WERI-Rb-1 (cell line): ENCODE measurements at regions not wholly inside any gene's neighbourhood (a gene's known extent, or its start where the extent isn't known, plus 50 kb on each side); places are given as distances from the start of the nearest gene placed in this dataset.

Experiments
- DNase-seq: peaks from one replicate; pipeline ENCODE4 v3.0.0-alpha.2; 2020
- H3K27ac ChIP-seq: fragments of 250-450 bp; sonication (Bioruptor Pico); 2 replicates; pipeline ENCODE4 v1.5.1; 2020; ENCODE audit warnings: mild to moderate bottlenecking, moderate library complexity
- H3K27me3 ChIP-seq: fragments of 250-450 bp; sonication (Bioruptor Pico); 2 replicates; pipeline ENCODE4 v1.5.1; 2021; ENCODE audit warnings: mild to moderate bottlenecking, low read depth, moderate library complexity; ENCODE audit not compliant: insufficient read depth, severe bottlenecking
- H3K36me3 ChIP-seq: fragments of 250-450 bp; sonication (Bioruptor Pico); 2 replicates; pipeline ENCODE4 v1.5.1; 2020; ENCODE audit warnings: mild to moderate bottlenecking, moderate library complexity
- H3K4me3 ChIP-seq: 2 replicates; pipeline ENCODE4 v1.5.1; 2011; ENCODE audit warnings: low read depth, mild to moderate bottlenecking, control low read depth, low read length
- H3K9me3 ChIP-seq: fragments of 250-450 bp; sonication (Bioruptor Pico); 2 replicates; pipeline ENCODE4 v1.5.1; 2021; ENCODE audit warnings: mild to moderate bottlenecking, moderate library complexity; ENCODE audit not compliant: severe bottlenecking
- TF ChIP-seq, protein P1 (sequence below): IDR thresholded peaks from 2 replicates; pipeline ENCODE4 v1.5.1; 2011; ENCODE audit warnings: low read depth, mild to moderate bottlenecking, control low read depth, inconsistent platforms, low read length

DNA sequence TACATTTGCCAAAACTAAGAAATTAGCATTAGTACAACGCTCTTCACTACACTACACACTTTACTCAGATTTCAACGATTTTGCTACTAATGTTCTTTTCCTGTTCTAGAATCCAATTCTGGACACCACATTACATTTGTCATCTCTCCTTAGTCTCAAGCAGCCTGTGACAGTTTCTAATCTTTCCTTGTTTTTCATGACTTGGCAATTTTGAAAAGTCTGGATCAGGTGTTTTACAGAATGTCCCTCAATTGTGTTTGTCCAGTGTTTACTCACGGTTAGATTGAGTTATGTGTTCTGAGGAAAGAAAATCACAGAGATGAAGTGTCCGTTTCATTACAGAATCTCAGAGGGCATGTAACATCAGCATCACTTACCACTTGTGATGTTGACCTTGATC, 372.6 kb downstream of the TFAP2A start:
- Histone ChIP-seq H3K36me3 (no peaks in the 10 kb centered on the region), H3K9me3 (no peaks in the 10 kb centered on the region), H3K27me3 (no peaks in the 10 kb centered on the region), H3K27ac (no peak overlapping the region), H3K4me3 (no peak overlapping the region)
- TF ChIP-seq, protein P1, sequence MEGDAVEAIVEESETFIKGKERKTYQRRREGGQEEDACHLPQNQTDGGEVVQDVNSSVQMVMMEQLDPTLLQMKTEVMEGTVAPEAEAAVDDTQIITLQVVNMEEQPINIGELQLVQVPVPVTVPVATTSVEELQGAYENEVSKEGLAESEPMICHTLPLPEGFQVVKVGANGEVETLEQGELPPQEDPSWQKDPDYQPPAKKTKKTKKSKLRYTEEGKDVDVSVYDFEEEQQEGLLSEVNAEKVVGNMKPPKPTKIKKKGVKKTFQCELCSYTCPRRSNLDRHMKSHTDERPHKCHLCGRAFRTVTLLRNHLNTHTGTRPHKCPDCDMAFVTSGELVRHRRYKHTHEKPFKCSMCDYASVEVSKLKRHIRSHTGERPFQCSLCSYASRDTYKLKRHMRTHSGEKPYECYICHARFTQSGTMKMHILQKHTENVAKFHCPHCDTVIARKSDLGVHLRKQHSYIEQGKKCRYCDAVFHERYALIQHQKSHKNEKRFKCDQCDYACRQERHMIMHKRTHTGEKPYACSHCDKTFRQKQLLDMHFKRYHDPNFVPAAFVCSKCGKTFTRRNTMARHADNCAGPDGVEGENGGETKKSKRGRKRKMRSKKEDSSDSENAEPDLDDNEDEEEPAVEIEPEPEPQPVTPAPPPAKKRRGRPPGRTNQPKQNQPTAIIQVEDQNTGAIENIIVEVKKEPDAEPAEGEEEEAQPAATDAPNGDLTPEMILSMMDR, result no peak
- DNase-seq, result no peak

DNA sequence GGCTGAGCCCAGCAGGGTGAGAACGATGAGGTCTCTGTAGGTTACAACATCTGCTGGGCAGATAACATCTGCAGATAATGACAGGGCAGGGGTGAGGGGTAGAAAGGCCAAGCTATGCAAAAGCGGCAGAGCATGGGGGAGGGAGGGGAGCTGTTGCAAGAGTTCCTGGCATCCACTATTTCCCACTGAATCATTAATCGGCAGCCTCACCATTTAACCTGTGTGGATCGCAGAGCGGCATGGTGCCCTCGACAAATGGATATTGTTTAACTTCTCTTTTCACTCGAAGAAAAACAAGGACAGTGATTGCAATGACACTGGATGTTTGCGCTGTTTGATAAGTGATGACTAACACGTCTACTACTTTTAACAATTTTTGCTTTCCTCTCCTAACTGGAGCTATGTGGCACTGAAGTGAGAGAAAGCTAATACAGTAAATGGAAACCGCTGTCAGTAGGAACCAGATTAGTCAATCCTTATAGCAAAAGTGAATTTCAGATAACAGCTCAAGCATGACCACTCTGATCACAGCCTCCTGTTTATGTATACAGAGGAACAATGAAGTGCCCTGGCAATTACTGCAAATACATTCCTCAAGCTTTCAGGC, 381.5 kb downstream of the TFAP2A start:
- H3K4me3 ChIP-seq, result no peak overlapping the region
- DNase-seq, result no peak
- no peak overlapping the region for H3K27ac ChIP-seq
- no peaks in the 10 kb centered on the region for H3K36me3 ChIP-seq
- TF ChIP-seq, protein P1, result no peak
- no peaks in the 10 kb centered on the region for H3K9me3 ChIP-seq
- no peaks in the 10 kb centered on the region for H3K27me3 ChIP-seq

DNA sequence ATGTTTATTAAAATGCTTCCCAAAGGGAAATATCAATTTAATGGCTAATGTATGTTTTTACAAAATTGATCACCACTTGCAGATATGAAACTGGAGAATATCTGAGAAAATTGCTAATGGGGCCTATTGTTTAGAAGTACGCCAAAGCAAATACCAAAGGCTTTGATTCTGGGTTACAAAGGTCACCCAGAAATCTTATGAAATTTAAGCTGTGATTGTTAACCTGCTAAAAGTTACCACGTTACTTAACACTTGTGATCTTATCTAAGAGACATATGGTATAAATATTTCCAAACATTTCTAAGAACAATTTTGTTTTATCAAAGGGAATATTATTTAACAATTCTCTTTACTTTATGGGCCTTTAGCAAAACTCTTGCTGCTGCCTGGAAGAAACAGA, 383.3 kb downstream of the TFAP2A start:
- H3K36me3 ChIP-seq, result no peaks in the 10 kb centered on the region
- no peak for DNase-seq
- no peaks in the 10 kb centered on the region for H3K9me3 ChIP-seq
- H3K27me3 ChIP-seq, result no peaks in the 10 kb centered on the region
- TF ChIP-seq, protein P1, result no peak
- H3K4me3 ChIP-seq, result no peak overlapping the region
- H3K27ac ChIP-seq, result no peak overlapping the region

DNA sequence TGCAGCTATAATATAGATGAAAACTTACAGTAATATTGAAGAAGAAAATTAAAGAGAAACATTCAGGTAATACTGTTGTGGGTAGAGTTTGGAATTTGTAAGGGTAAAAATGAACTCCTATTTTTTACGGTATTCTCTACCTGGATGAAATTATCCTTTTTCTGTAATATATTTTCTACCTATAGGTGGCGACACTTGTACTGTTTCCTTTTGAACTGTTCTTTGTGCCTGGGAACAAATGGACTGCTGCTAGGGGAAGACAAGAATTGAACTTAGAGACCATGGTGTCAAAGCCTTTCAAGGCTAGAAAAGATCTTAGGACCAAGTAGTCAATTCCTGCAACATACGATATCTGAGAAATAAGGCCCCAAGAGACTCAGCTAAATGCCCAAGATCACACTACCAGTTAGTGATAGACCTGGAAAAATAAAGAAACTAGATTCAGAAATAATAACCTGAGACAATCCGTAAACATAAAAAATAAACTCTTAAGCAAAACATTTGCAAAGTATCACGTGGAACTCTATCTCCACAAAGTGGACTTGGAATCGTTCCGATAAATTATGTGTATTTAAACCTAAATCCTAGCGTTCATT, 383.8 kb downstream of the TFAP2A start:
- Histone ChIP-seq H3K36me3 (no peaks in the 10 kb centered on the region), H3K27me3 (no peaks in the 10 kb centered on the region), H3K9me3 (no peaks in the 10 kb centered on the region), H3K4me3 (no peak overlapping the region), H3K27ac (no peak overlapping the region)
- TF ChIP-seq, protein P1, result peak; percentile 42
- no peak for DNase-seq

DNA sequence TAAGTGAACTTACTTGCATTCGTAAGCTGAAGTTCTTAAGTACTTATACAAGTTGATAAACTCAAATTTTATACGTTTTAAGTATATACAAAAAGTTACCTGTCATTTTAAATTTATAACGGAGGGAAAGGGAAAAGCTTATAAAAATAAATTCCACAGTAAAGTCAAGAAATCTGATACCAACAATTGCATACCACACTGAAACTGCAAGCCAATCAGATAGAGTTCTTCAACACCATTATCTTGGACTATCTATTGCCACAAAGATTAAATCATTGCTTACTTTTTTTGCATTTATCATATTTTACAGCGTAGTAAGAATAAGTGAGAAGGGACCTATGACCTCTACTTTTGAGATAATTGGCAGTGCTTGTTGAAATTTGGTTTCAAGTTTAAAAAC, 386.7 kb downstream of the TFAP2A start:
- H3K9me3 ChIP-seq, result no peaks in the 10 kb centered on the region
- H3K36me3 ChIP-seq, result no peaks in the 10 kb centered on the region
- H3K4me3 ChIP-seq, result no peak overlapping the region
- no peak overlapping the region for H3K27ac ChIP-seq
- TF ChIP-seq, protein P1, result no peak
- no peaks in the 10 kb centered on the region for H3K27me3 ChIP-seq
- no peak for DNase-seq

DNA sequence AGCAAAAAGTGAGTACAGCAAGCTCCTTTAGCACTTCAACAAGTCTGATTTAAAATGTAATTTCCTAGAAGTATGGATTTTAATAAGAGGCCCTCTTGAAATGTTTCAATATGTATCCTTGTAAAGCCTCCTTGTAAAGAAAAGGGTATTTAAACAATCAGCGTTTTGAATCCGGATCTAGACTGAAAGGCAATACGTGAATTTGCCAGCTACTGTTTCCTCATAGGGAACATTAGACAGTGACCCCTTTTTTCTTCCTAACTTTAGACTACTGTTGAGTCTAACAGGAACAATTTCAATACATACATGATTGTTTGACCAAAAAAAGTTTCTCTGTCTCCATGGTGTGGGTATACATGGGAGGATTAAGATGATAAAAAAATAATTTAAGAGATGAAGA, 395.0 kb downstream of the TFAP2A start:
- TF ChIP-seq, protein P1, result no peak
- H3K27ac ChIP-seq, result no peak overlapping the region
- H3K27me3 ChIP-seq, result no peaks in the 10 kb centered on the region
- H3K36me3 ChIP-seq, result no peaks in the 10 kb centered on the region
- H3K4me3 ChIP-seq, result no peak overlapping the region
- DNase-seq, result no peak
- H3K9me3 ChIP-seq, result no peaks in the 10 kb centered on the region
